ENCODE measurements at regions not wholly inside any gene's neighbourhood (a gene's known extent, or its start where the extent isn't known, plus 50 kb on each side); places are given as distances from the start of the nearest gene placed in this dataset.
"Not testable (repeated sequence)": the region's sequence is repeated elsewhere in the genome, so short reads cannot be mapped to it uniquely, and the experiment has no call there.

DNA sequence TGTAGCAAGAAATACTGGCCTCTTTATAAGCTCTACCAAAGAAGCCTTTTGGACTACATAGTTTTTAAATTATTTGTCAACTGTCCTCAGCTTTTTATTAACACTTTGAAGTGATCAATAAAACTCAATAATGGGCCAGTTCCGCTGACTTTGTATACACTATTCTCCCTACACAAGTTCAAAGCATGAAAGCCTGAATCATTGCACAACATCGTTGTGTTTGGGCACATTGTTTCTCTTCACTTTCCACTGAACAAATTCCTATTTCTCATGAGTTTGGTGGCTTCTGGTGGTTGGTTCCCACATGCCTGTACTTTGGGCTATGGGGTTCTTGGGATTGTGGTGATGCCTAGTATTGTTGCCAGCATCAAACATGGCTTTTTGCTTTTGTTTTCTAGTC, 561.8 kb upstream of the LRRN3 start:
- DNase-seq: no peak

DNA sequence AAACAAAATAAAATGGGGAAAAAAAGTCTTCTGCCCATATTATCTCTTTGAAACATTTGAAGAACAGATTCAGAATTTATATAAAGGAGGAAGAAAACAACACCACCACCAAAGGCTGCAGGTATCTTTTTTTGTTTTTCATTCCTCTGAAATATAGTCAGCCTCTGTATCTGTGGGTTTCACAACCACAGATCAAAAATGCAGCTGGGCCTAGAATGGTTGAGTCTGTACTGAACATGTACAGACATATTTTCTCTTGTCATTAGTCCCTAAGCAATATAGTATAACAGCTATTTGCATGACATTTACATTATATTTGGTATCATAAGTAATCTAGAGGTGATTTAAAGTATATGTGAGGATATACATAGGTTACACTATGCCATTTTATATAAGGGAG, 559.7 kb upstream of the LRRN3 start:
- DNase-seq: no peak

DNA sequence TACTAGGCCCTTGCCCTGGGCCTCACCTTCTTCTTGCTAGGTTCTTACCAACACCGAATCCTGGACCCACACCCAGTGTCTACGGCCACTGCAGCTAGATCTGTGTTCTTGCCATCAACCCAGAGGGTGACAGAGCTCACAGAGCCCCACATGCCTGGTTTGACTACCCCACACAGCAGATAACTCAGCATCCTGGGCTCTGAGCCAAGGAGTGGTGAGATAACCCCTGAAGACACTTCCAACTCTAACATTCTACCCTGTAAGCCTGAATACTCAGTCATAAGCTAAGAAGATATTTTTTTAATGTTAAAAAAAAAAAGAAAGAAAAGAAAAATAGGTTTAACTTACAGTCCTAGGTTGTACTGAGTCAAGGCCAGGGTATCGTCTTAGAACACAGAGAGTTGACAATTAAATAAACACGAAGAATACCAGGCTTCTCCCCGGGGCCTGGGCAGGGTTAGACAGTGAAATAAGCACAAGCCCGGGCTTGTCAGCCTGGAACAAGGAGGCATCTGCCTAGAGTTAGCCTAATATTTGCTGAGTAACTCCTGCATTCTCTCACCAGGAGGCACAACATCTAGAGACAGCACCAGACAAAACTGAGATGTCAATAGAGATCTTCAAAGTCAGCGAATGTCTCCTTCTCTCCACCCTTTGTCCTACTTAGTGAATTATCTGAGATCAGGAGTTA, 556.5 kb upstream of the LRRN3 start:
- DNase-seq: peak; percentile 54

DNA sequence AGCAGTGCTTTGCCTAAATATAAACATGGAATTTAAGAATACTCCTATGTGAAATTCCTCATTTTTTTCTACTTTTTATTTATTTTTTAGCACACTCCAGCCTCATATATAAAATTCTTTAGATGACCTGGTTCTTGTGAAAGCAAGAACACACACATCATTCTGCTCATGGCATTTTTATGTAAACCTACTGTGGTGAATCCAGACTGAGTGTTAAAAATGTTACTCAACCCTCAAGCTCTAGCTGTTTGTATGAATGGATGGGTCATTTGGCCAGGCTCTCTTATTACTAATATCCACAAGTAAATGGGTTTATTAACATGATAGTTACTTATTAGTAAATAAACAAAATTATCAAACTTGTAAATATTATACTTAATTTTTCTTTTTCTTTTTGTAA, 551.7 kb upstream of the LRRN3 start:
- DNase-seq: no peak

DNA sequence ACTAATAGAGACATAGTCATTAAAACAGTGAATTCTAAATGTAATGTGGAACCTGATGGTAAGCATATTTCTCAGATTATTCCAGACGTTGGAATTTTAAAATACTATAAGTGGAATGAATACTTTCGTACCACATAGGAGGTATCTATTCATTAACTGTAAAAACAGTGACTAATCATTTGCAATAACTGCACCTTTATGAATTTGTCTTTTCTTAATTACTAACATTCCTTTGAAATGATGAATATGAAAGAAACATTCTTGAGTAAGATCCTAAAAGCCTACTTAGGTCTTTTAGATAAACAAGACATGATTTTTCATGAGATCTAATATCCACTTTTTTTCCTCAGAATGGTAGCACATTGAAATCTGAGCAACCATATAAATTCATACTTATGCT, 549.0 kb upstream of the LRRN3 start:
- DNase-seq: no peak

DNA sequence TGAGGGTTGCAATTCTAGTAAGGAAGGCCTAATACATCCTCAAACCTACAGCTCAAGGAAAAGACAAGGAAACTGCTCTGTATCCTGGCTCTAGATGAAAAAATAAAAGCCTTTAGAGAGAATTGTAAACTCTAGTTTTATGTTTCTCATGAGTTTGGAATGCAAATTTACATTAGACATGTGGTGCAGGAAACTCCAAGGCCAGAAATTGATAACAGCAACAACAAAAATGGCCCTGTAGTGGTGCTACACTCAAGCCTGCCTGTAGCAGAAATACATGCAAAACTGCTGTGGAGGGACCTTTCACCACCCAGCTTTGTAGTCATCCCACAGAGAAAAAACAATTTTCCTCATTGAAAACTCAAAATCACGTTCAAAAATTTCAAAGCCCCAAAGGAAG, 546.7 kb upstream of the LRRN3 start:
- DNase-seq: no peak

DNA sequence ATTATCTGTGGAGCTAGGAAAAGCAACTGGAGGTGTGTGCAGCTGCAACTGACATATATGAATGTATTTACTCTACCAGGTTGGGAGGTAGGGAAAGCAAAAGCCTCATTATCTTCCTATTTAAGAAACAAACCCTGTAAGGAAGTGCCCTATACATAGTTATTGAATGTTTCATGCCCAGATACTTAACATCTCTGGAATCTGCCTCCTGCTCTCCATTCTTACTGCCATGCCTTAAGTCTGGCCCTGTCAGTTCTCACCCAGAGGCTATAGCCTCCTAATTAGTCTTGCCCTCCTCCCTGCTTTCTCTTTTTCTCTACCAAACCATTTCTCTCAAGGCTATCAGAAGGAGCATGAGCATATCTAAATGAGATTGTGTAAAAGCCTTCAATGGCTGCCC, 542.6 kb upstream of the LRRN3 start:
- no peak for DNase-seq

DNA sequence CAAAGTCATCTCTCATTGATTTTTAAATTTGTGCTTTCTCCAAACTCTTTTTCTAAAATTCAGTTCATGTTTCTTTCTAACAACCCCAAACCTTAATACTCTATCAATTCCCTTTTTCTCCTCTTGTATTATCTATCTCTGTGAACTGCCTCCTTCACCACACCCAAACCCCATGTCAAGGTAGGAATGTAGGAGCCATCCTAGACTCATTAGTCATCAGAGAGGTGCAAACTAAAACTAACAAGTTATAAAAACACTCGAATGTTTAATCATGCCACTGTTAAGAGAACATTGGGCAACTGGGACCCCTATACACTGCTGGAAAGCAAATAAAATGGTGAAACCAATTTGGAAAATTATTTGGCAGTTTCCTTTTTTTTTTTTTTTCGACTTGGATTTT, 533.8 kb upstream of the LRRN3 start:
- no peak for DNase-seq

DNA sequence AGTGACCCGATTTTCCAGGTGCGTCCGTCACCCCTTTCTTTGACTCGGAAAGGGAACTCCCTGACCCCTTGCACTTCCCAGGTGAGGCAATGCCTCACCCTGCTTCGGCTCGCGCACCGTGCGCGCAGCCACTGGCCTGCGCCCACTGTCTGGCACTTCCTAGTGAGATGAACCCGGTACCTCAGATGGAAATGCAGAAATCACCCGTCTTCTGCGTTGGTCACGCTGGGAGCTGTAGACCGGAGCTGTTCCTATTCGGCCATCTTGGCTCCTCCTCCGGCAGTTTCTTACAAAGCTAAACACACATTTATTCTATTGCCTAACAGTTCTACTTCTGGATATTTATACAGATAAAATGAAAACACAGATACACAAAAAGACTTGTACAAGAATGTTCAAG, 527.6 kb upstream of the LRRN3 start:
- not testable (repeated sequence) for DNase-seq

DNA sequence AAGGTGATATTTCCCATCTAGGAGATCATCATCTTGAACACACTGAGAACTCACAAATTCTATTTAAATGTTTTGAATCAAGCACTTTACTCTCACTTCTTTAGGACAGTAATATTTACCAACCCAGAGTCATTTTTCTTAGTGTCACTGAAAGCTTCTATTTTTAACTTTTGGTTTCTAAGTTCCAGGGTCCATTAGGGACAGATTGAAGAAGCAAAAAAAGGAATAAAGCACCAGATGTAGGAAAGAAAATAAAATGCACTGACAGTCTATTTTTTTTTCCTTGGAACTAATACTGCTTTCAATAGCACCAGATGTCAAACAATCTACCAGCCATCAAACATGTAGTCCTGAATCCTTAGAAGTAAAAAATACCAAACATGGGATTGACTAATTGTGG, 526.7 kb upstream of the LRRN3 start:
- DNase-seq: no peak

DNA sequence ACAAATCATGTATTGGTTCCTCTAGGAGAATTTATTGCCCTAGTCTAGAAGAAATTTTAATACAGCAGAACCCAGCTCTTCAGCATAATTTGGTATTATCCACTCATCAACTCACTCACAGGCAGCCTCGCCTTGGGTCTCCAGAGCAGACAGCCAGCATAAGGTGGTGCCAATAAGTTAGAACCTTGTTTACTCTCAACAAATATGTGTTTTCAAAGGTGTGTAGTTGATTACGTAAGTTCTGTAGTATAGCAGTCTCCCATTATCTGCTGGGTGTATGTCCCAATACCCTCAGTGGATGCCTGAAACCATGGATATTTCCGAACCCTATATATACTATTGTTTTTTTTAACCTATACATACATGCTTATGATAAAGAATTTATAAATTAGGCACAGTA, 522.5 kb upstream of the LRRN3 start:
- DNase-seq: no peak

DNA sequence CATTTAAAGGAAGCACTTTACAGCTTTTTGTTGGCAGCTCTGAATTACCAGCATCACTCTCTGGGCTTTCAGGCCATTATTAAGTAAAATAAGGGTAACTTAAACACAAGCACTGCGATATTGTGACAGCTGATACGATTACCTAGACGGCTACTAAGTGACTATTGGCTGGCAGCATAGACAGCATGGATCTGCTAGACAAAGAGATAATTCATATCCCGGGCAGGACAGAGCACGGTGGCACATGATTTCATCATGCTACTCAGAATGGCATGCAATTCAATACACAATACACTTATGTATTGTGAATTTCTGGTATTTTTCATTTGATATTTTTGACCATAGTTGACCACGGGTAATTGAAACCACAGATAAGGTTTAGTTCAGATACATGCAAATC, 522.0 kb upstream of the LRRN3 start:
- DNase-seq: no peak

DNA sequence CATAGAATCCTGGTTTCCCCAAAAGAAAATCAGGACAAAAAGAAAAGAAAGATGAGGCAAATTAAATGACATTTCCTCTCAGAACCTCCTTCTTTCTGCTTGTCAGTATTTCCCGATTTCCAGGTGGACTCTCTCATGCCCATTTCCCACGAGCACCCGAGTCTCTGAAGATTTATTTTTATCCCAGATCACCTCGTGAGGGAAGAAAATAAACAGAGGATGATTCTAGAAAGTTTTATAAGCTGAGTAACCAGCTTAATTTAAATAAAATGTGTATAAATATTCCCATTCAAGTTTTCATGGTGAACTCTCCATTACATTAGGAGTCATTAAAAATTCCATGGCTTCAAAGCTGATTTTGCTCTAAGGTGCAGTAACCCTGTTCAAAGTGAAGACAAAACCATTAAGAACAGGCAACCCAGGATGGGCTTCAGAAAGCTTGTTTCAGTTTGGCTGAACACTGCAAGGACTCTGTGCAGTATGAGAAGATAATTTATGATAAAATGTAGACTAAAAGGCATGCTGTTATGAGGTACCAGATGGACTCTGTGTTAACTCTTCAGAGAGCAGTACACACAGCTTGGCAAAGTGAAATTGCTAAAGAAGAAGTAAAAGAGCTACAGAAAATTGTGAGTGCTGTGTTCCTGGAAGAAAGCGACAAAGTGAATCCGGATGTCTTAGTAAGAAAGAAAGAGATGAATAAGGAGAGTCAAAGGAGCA, 521.3 kb upstream of the LRRN3 start:
- no peak for DNase-seq

DNA sequence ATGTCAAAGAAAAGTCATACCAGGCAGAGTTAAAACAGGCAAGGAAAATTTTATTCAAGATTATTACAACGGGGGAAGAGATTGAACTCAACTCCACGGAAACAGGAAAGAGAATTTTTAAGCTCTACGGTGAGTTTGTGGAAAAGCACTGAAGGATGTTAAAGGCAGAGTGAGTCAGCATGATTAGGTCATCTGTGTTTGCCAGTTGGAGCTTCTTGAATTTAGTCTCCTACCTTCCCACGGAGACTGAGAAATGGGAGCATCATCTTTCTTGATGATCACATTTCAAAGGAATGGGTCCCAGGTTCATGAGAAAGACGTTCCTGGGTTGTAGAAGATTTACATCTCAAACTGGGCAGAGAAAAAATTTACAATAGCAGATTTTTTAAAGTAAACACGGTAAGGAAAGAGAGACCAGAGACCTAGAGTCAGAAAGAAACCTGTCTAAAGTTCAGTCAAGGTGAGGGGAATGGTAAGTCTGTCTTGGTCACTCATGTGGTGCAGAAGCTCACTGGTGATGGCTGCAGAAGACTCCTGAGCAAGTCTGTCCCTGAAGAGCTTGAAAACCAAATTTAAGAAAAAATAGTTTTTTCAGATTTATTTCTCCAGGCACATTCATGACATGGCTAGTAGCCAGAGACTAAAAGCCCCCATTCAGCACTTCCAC, 516.9 kb upstream of the LRRN3 start:
- DNase-seq: no peak

DNA sequence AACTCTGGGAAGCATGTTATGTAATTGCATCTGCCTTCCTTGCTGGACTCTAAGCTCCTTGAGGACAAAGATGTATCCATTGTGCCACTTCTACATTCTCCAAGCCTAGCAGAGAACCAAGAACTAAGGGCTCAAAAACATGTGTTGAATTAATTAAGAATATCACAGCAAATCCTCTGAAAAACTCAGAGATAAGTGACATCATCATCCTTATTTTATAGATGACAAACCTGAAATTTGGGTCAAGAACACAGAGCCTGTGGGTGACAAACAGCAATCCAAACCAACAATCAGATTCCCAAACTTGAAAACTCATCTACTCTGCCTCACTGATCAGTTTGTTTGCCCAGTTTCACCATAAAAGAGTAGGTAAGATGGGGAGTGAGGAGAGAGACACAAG, 503.6 kb upstream of the LRRN3 start:
- DNase-seq: no peak

DNA sequence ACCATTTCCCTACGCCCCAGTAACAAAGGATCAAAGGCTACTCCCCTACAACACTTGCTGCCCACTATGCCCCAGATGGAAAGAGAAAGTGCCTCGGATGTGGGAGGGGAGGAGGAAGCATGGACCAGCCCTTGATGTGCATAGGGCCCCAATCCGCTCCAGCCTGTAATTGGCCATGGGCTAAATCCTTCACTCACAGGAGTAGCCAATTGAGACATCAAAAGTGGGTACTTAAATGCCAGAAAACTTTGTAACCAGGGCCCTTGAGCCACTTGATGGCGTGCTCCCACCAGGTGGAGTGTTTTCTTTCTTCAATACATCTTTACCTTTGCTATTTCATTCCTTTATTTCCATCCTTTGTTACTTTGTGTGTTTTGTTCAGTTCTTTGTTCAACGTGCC, 500.5 kb upstream of the LRRN3 start:
- DNase-seq: no peak

DNA sequence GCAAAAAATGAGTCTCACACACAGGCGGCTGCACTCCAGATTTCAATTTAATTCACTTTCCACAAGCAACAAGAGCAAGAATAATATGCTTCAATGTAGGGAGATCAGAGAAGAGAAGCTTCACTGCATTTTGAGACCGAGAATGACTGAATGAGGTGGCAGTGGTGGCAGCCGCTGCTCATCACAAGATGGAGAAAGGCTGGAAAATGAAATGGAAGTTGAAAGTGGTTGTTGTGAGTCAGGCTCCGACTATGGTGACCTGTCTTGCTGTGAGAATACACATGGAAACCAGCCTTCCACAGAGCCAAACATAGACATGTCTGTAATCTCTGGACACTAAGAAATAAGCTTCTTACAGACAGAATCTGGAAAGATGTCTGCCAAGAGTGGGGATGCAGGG, 499.6 kb upstream of the LRRN3 start:
- no peak for DNase-seq

DNA sequence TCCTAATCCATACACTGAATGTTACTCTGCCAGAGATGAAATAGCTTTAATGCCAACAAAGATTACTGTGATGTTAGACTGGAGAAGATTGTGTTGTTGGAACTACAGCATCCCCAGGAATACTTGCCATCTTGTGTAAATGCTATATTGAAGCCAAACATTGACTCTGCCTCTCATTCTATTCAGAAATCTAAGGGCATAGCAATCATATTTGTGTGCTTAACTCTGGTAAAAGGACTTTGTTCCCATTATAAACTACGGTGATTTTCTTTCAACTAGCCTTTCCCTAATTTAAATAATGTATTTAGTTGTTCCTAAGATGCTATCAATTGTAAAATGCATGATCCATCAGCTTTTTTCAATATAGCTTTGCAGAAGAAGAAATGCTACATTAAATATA, 498.4 kb upstream of the LRRN3 start:
- no peak for DNase-seq

DNA sequence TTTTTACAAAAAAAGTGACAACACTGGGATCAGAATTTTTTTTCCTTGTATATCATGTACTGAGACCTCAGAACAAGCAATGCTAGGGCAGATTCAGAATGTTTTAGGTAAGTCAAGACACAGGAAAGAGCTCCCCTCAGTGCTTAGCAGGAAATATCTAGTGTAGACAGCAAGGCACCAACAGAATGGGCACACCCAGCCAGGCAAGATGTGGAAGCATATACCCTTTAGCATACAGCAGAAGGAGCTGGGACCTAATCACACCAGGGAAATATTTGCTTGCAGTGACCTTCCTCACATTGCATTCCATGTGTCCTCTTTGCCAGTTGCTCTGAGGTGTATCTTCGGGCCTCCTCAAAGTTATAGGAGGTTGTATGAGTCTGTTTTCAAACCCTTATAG, 497.6 kb upstream of the LRRN3 start:
- DNase-seq: no peak

DNA sequence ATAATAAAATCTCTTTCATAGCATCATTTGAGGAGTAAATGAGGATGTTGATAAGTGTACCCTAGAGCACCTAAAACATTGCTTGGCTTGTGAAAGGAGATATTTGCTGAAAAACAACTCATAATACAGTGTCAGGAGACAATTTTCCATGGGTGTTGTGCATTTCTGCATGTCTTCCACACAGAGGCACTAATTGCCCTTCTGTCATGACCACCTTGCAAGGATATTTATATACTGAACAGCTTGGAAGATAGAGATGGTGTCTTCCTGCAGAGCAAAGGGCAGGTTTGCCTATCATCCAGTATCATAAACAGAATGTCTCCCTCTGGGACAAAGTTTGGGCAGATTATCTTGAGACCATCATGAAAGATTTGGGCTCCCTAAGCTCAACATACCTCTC, 495.2 kb upstream of the LRRN3 start:
- DNase-seq: no peak

DNA sequence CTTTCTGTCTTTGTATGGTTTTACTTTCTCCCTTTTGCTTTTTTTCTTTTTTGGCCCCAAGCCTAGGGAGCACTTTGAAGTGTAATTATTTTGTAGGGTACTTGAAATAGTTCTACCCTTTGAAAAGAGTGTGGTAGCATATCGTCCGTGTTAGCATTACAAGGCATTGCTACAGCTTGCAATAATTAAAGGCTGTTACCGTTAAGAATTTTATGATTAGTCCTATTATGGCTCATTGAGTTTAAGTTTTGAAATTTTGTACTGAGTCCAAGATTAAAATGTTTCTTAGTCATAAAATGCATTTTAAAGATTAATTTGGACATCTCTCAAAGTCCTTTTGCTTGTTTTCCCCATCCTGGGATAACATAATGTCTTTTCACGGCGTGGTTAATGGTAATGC, 490.0 kb upstream of the LRRN3 start:
- no peak for DNase-seq

DNA sequence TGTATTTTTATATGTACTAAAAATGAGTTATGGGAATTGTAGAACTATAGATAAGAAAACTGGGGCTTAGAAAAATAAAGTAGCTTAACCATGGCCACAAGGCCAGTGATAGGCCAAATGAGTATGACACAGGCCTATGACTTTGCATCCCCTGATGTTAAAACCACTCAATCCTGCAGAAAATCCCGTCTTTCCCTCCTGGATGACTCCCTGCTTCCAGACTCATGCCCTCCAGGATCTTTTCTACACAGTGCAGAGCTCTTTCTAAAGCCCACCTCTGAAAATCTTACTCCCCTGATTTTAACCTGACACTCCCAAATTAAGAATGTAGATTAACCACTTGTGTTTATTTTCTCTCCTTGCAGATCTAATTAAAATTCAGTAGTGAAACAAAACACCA, 489.2 kb upstream of the LRRN3 start:
- no peak for DNase-seq

DNA sequence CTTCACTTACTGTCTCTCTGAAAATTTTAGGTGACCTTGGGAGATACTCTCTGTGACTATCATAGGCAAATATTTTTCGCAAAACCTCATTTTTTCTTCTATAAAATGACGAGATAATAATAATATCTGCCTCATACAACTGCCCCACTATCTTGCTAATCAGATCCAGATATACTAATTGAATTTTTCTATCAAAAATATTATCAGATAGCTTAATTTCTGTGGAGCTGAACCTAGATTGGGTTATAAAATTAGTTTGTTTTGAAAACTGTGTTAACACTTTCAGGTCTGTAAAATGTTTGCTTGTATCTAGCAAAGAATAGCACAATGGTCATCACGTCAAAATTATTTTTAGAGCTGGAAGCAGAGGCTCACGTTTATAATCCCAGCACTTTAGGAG, 486.7 kb upstream of the LRRN3 start:
- no peak for DNase-seq

DNA sequence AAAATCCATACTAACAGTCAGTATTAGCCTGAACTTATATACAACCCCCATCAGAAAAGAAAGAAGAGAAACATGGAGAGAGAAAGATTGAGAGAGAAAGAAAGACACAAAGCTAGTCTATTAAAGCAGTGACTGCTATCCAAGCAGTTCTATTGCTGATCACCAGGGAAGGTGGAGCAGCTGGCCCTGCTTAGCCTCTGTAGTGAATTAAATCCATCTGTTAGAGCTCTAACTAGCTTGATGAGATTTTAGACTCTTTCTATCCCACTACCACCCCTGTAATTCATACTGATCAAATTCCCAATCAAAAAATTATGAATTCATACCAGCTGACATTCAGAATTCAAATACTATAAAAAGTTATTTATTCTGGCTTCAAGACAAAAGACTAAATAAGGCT, 486.0 kb upstream of the LRRN3 start:
- no peak for DNase-seq

Data from NCI-H510A treated with DMSO at 0.1 percent for 48 hours (cell line).